ENCODE measurements at regions not wholly inside any gene's neighbourhood (a gene's known extent, or its start where the extent isn't known, plus 50 kb on each side); places are given as distances from the start of the nearest gene placed in this dataset.

DNA sequence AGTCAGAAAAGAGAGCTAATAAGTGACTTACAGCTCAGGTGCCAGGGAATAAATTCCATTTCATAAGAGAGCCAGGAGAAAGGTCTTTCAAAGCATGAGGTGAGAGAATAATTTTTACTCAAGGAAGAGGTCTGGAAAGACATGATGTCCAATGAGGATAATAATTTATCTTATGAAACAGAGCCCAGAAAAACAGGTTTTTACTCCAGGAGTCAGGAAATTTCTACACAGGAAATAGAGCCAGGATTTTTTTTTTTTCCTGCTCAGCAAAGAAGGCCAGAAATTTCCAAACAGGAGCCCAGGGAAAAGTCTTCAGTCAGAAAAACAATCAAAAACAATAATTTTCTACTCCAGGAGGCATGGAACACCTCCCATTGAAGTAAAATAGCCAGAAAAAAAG lies 1185.7 kb upstream of the TSPY4 start:
- Histone ChIP-seq H3K27me3 (no peaks in the 10 kb centered on the region), H3K27ac (peak overlapping the region in 1 of 4 donors; percentile 43), H3K36me3 (no peaks in the 10 kb centered on the region), H3K9me3 (no peaks in the 10 kb centered on the region), H3K4me3 (no peak overlapping the region), H3K4me1 (no peaks in the 10 kb centered on the region)
- peak in 1 of 2 donors; percentile 39 for ATAC-seq
- intact Hi-C loops (cut with DNase I; ENCODE audit: low total_unique reads) = no loop called here
- DNase-seq = no peak
- in situ Hi-C loops (cut with MboI; ENCODE audit: low sequenced_read_pairs in 4 of 4) = no loop called here
- TF ChIP-seq, protein P1, sequence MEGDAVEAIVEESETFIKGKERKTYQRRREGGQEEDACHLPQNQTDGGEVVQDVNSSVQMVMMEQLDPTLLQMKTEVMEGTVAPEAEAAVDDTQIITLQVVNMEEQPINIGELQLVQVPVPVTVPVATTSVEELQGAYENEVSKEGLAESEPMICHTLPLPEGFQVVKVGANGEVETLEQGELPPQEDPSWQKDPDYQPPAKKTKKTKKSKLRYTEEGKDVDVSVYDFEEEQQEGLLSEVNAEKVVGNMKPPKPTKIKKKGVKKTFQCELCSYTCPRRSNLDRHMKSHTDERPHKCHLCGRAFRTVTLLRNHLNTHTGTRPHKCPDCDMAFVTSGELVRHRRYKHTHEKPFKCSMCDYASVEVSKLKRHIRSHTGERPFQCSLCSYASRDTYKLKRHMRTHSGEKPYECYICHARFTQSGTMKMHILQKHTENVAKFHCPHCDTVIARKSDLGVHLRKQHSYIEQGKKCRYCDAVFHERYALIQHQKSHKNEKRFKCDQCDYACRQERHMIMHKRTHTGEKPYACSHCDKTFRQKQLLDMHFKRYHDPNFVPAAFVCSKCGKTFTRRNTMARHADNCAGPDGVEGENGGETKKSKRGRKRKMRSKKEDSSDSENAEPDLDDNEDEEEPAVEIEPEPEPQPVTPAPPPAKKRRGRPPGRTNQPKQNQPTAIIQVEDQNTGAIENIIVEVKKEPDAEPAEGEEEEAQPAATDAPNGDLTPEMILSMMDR (IDR thresholded peaks at IDR 0.05 in 4 of 5, conservative IDR thresholded peaks at IDR 0.05 in 1 of 5) = no peak
- TF ChIP-seq POLR2A (IDR thresholded peaks at IDR 0.05) = no peak

DNA sequence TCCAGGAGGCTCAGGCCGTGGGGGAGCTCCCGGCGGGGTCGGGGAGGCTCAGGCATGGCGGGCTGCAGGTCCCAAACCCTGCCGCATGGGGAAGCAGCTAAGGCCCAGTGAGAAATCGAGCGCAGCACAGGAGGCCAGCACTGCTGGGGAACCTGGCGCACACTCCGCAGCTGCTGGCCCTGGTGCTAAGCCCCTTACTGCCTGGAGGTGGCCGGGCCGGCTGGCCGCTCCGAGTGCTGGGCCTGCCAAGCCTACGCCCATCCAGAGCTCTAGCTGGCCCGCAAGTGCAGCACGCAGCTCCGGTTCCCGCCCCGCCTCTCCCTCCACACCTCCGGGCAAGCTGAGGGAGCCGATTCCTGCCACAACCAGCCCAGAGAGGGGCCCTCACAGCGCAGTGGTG lies 1208.7 kb upstream of the TSPY4 start:
- intact Hi-C loops (cut with DNase I; ENCODE audit: low total_unique reads) = no loop called here
- no peak for TF ChIP-seq POLR2A (IDR thresholded peaks at IDR 0.05)
- TF ChIP-seq, protein P1 (IDR thresholded peaks at IDR 0.05 in 4 of 5, conservative IDR thresholded peaks at IDR 0.05 in 1 of 5) = no peak
- ATAC-seq = no peak
- no peak for DNase-seq
- Histone ChIP-seq H3K27me3 (no peaks in the 10 kb centered on the region), H3K4me3 (no peak overlapping the region), H3K36me3 (no peaks in the 10 kb centered on the region), H3K4me1 (no peaks in the 10 kb centered on the region), H3K27ac (no peak overlapping the region), H3K9me3 (no peaks in the 10 kb centered on the region)
- in situ Hi-C loops (cut with MboI; ENCODE audit: low sequenced_read_pairs in 4 of 4) = no loop called here

DNA sequence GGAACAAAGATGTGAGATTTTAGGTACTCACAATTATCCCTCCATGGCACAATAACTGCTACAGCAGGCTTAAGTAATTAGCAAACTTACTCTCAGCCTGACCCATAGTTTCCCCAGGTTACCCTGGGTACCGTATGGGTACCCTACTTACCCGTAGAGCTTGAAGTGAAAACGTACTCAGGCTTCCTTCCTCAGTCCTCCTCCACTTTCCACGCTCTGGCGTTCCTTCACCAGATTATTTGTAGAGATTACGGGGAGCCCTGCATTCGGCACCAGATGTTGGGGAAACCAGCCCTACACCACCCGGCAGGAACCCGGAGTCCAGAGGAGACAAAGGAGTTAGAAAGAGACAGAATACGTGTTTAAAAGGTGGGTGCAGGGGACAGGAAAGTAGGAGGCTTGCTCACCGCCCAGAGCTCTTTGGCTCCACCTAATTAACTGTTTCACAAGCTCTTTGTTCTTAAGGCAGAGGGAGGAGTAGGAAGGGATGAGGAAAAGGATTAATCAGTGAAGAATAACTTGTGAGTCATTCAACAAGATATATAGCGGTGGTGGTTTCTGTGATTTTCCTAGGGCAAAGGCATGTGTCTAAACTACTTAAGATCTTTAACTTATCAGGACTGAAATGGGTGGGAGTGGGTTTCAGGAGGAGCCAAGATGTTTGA lies 1211.2 kb upstream of the TSPY4 start:
- no peak overlapping the region for H3K4me3 ChIP-seq
- no peak overlapping the region for H3K27ac ChIP-seq
- H3K27me3 ChIP-seq = no peaks in the 10 kb centered on the region
- H3K9me3 ChIP-seq = no peaks in the 10 kb centered on the region
- intact Hi-C loops (cut with DNase I; ENCODE audit: low total_unique reads) = no loop called here
- H3K36me3 ChIP-seq = no peaks in the 10 kb centered on the region
- in situ Hi-C loops (cut with MboI; ENCODE audit: low sequenced_read_pairs in 4 of 4) = no loop called here
- no peaks in the 10 kb centered on the region for H3K4me1 ChIP-seq
- ATAC-seq = no peak
- DNase-seq = no peak
- TF ChIP-seq POLR2A (IDR thresholded peaks at IDR 0.05) = no peak
- TF ChIP-seq, protein P1 (IDR thresholded peaks at IDR 0.05 in 4 of 5, conservative IDR thresholded peaks at IDR 0.05 in 1 of 5) = no peak

DNA sequence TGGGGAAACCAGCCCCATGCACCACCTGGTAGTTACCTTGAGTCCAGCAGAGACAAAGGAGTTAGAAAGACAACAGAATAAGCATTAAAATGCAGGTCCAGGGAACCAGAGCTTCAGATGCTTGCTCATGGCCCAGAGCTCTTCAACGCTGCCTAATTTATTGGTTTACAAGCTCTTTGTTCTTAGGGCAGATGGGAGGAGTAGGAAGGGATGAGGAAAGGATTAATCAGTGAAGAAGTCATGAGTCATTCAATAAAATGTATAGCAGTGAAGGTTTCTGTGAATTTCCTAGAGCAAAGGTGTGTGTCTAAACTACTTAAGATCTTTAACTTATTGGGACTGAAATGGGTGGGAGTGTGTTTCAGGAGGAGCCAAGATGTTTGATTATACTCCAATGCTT lies 1210.3 kb upstream of the AMELY start:
- in situ Hi-C loops (cut with MboI; ENCODE audit: low sequenced_read_pairs in 4 of 4) (no loop called here), intact Hi-C loops (cut with DNase I; ENCODE audit: low total_unique reads) (no loop called here)
- DNase-seq = no peak
- Histone ChIP-seq H3K36me3 (no peaks in the 10 kb centered on the region), H3K9me3 (no peaks in the 10 kb centered on the region), H3K27ac (no peak overlapping the region), H3K4me3 (no peak overlapping the region), H3K4me1 (no peaks in the 10 kb centered on the region), H3K27me3 (no peaks in the 10 kb centered on the region)
- TF ChIP-seq, protein P1 (IDR thresholded peaks at IDR 0.05 in 4 of 5, conservative IDR thresholded peaks at IDR 0.05 in 1 of 5) = no peak
- TF ChIP-seq POLR2A (IDR thresholded peaks at IDR 0.05) = no peak
- ATAC-seq = no peak

DNA sequence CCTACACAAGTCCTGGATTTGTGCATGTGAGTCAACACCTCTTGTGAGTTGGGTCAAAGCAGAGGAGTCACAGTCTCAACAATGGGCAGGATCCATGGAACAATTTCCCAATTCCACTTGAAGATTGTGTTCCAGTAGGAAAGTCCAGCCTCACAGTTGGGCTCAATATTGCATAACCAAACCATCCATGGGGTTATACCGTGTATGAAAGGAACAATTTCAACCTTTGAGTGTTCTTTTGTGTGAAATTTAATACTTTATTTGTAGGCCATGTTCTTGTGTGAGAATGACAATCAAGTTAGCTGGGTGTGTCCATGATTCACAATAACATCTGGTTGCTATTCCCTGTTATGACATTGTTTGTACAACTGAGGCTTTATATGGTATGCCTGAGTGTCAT lies 1182.9 kb upstream of the AMELY start:
- Histone ChIP-seq H3K36me3 (no peaks in the 10 kb centered on the region), H3K27ac (no peak overlapping the region), H3K4me1 (no peaks in the 10 kb centered on the region), H3K4me3 (no peak overlapping the region), H3K27me3 (no peaks in the 10 kb centered on the region), H3K9me3 (no peaks in the 10 kb centered on the region)
- in situ Hi-C loops (cut with MboI; ENCODE audit: low sequenced_read_pairs in 4 of 4) = no loop called here
- TF ChIP-seq, protein P1 (IDR thresholded peaks at IDR 0.05 in 4 of 5, conservative IDR thresholded peaks at IDR 0.05 in 1 of 5) = no peak
- ATAC-seq (peak; percentile 49 to 56), DNase-seq (peak; percentile 2 to 20)
- intact Hi-C loops (cut with DNase I; ENCODE audit: low total_unique reads) = no loop called here

All from gastrocnemius medialis (tissue), 4 donors.